SK-N-SH (cell line): ENCODE measurements at regions not wholly inside any gene's neighbourhood (a gene's known extent, or its start where the extent isn't known, plus 50 kb on each side); places are given as distances from the start of the nearest gene placed in this dataset.

Experiments
- CTCF ChIA-PET: fragments of 300-600, 350-600 bp; formaldehyde crosslinking; extraction: SDS; loops from one replicate; lab custom pipeline; 2021; lab: Yijun Ruan, JAX
- POLR2A ChIA-PET: fragments of 350-600 bp; sonication (Branson Sonifier 250); formaldehyde crosslinking; extraction: SDS; loops from one replicate; lab custom pipeline; 2020; ENCODE audit warnings: antibody characterized with exemption, inconsistent platforms; lab: Yijun Ruan, JAX
- DNase-seq: peaks from one replicate; pipeline ENCODE4 v3.0.0; 2012
- H2AFZ ChIP-seq: fragments of 200-600 bp; sonication (generic); 2 replicates; pipeline ENCODE4 v1.8.1; 2016; ENCODE audit warnings: antibody characterized with exemption, mild to moderate bottlenecking, low read depth
- H3F3A ChIP-seq: fragments of 200-600 bp; sonication (generic); replicated peaks from 2 replicates; pipeline ENCODE3; 2016; ENCODE audit warnings: antibody characterized with exemption, mild to moderate bottlenecking; ENCODE audit not compliant: insufficient read depth
- H3K27ac ChIP-seq, 2 experiments: fragments of 200-500 bp in 1 of 2; fragments of 200-600 bp in 1 of 2; sonication (Bioruptor generic) in 1 of 2; sonication (generic), shearing (Covaris generic) in 1 of 2; 2 replicates each; pipeline versions ENCODE4 v1.5.1 to v1.6.1; 2014 to 2016; ENCODE audit warnings: low read depth in 2 of 2, inconsistent platforms in 1 of 2, low read length in 1 of 2, mild to moderate bottlenecking in 1 of 2, mixed read lengths in 1 of 2
- H3K27me3 ChIP-seq: fragments of 200-600 bp; sonication (generic), shearing (Covaris generic); 2 replicates; pipeline ENCODE4 v1.6.1; 2016; ENCODE audit warnings: mixed run types; ENCODE audit not compliant: insufficient read depth
- H3K36me3 ChIP-seq, 2 experiments: fragments of 200-500 bp in 1 of 2; fragments of 200-600 bp in 1 of 2; sonication (Bioruptor generic) in 1 of 2; sonication (generic) in 1 of 2; replicated peaks in 1 of 2; 2 replicates each; pipeline versions ENCODE3 to v1.5.1; 2014 to 2016; ENCODE audit warnings: low read length in 1 of 2, mild to moderate bottlenecking in 1 of 2; ENCODE audit not compliant: insufficient read depth in 2 of 2, control insufficient read depth in 1 of 2
- H3K4me1 ChIP-seq, 2 experiments: fragments of 200-500 bp in 1 of 2; fragments of 200-600 bp in 1 of 2; sonication (Bioruptor generic) in 1 of 2; sonication (generic), shearing (Covaris generic) in 1 of 2; 2 replicates each; pipeline versions ENCODE4 v1.5.1 to v1.6.1; 2014 to 2016; ENCODE audit warnings: low read depth in 1 of 2, low read length in 1 of 2, mixed run types in 1 of 2; ENCODE audit not compliant: insufficient read depth in 2 of 2, control insufficient read depth in 1 of 2
- H3K4me2 ChIP-seq: fragments of 200-600 bp; sonication (generic), shearing (Covaris generic); 2 replicates; pipeline ENCODE4 v1.6.1; 2017; ENCODE audit warnings: mixed run types
- H3K4me3 ChIP-seq, 2 experiments: fragments of 200-500 bp in 1 of 2; fragments of 200-600 bp in 1 of 2; sonication (Bioruptor generic) in 1 of 2; sonication (generic), shearing (Covaris generic) in 1 of 2; 2 replicates each; pipeline versions ENCODE4 v1.5.1 to v1.8.1; 2014 to 2016; ENCODE audit warnings: low read depth in 2 of 2, inconsistent platforms in 1 of 2, low read length in 1 of 2, mild to moderate bottlenecking in 1 of 2, mixed read lengths in 1 of 2, moderate library complexity in 1 of 2
- H3K79me2 ChIP-seq: fragments of 200-600 bp; sonication (generic); 2 replicates; pipeline ENCODE4 v1.8.1; 2017; ENCODE audit warnings: mild to moderate bottlenecking; ENCODE audit not compliant: insufficient read depth
- H3K9ac ChIP-seq: fragments of 200-600 bp; sonication (generic); 2 replicates; pipeline ENCODE4 v1.6.1; 2017; ENCODE audit warnings: mixed run types
- H3K9me2 ChIP-seq: fragments of 200-600 bp; sonication (generic); 2 replicates; pipeline ENCODE4 v1.6.1; 2017; ENCODE audit warnings: mixed run types
- H3K9me3 ChIP-seq: fragments of 200-600 bp; sonication (generic); 2 replicates; pipeline ENCODE4 v1.6.1; 2017; ENCODE audit warnings: mixed run types, mild to moderate bottlenecking, moderate library complexity
- H4K20me1 ChIP-seq: fragments of 200-600 bp; sonication (generic); 2 replicates; pipeline ENCODE4 v1.6.1; 2017; ENCODE audit warnings: mild to moderate bottlenecking, mixed run types; ENCODE audit not compliant: insufficient read depth
- CHD2 ChIP-seq: fragments of 150-350 bp; IDR thresholded peaks from 2 replicates; pipeline ENCODE4 v1.6.1; 2018; ENCODE audit warnings: low read length; ENCODE audit not compliant: partially characterized antibody
- CTCF ChIP-seq: fragments of 200-600 bp; sonication (generic); IDR thresholded peaks from 2 replicates; pipeline ENCODE4 v1.6.1; 2017; ENCODE audit warnings: antibody characterized with exemption, mild to moderate bottlenecking, moderate library complexity
- EP300 ChIP-seq, 2 experiments: IDR thresholded peaks; 2 replicates each; pipeline versions ENCODE4 v1.4.0 to v1.6.1; 2012; ENCODE audit warnings: borderline replicate concordance in 1 of 2, low read depth in 1 of 2, low read length in 1 of 2
- FOXJ3 ChIP-seq: sonication (generic); formaldehyde crosslinking; IDR thresholded peaks from 2 replicates; pipeline ENCODE4 v1.5.1; 2020; ENCODE audit warnings: mild to moderate bottlenecking, missing genetic modification reagents
- IRF3 ChIP-seq: fragments of 150-350 bp; IDR thresholded peaks from 2 replicates; pipeline ENCODE4 v1.6.1; 2016; ENCODE audit warnings: mild to moderate bottlenecking, low read depth, low read length
- NFIC ChIP-seq: IDR thresholded peaks from 2 replicates; pipeline ENCODE4 v1.4.0; 2012; ENCODE audit warnings: borderline replicate concordance
- NRF1 ChIP-seq: IDR thresholded peaks from 2 replicates; pipeline ENCODE4 v1.6.1; 2012; ENCODE audit warnings: low read depth, mild to moderate bottlenecking, low read length
- POLR2AphosphoS5 ChIP-seq: IDR thresholded peaks from 2 replicates; pipeline ENCODE4 v1.6.1; 2012; ENCODE audit warnings: low read depth, low read length
- RAD21 ChIP-seq: IDR thresholded peaks from 2 replicates; pipeline ENCODE4 v1.6.1; 2012; ENCODE audit warnings: mild to moderate bottlenecking, low read length
- RCOR1 ChIP-seq: fragments of 150-350 bp; IDR thresholded peaks from 2 replicates; pipeline ENCODE4 v1.6.1; 2017; ENCODE audit warnings: antibody characterized with exemption, low read length
- REST ChIP-seq: IDR thresholded peaks from 2 replicates; pipeline ENCODE4 v1.6.1; 2012; ENCODE audit warnings: mild to moderate bottlenecking, low read depth, low read length, moderate library complexity
- RFX5 ChIP-seq: IDR thresholded peaks from 2 replicates; pipeline ENCODE4 v1.6.1; 2012; ENCODE audit warnings: mild to moderate bottlenecking, improper control_type of control experiment, low read length
- RXRA ChIP-seq: IDR thresholded peaks from 2 replicates; pipeline ENCODE4 v1.4.0; 2012; ENCODE audit warnings: low read depth, mild to moderate bottlenecking, borderline replicate concordance
- SMC3 ChIP-seq: IDR thresholded peaks from 2 replicates; pipeline ENCODE4 v1.6.1; 2012; ENCODE audit warnings: low read depth, low read length, improper control_type of control experiment
- TCF12 ChIP-seq: IDR thresholded peaks from 2 replicates; pipeline ENCODE4 v1.4.0; 2012
- TEAD4 ChIP-seq: IDR thresholded peaks from 2 replicates; pipeline ENCODE4 v1.4.0; 2012; ENCODE audit warnings: mild to moderate bottlenecking, borderline replicate concordance; ENCODE audit not compliant: insufficient read depth
- USF1 ChIP-seq: IDR thresholded peaks from 2 replicates; pipeline ENCODE4 v1.4.0; 2012; ENCODE audit warnings: low read depth, borderline replicate concordance
- USF2 ChIP-seq: fragments of 150-350 bp; IDR thresholded peaks from 2 replicates; pipeline ENCODE4 v1.6.1; 2017; ENCODE audit warnings: antibody characterized with exemption, low read length, low read depth, borderline replicate concordance
- YY1 ChIP-seq: IDR thresholded peaks from 2 replicates; pipeline ENCODE4 v1.4.0; 2012; ENCODE audit warnings: low read depth, mild to moderate bottlenecking
- WGBS: methylation state at CpG from one replicate; pipeline ENCODE4 v1.1.6; 2017; ENCODE audit warnings: low lambda C conversion rate; 5-methylcytosine and 5-hydroxymethylcytosine counted together

GRCh38 chr12:87612996-87613395, 416.2 kb downstream of the C12orf50 start:
- TF ChIP-seq USF2 = no peak
- TF ChIP-seq RCOR1 = no peak
- TF ChIP-seq NRF1 = no peak
- TF ChIP-seq YY1 = no peak
- no peak for TF ChIP-seq NFIC
- no peak for TF ChIP-seq CTCF
- TF ChIP-seq TCF12 = no peak
- Histone ChIP-seq H3K27ac (no peak overlapping the region), H3K9me2 (no peaks in the 10 kb centered on the region), H3K4me2 (no peak overlapping the region), H3K79me2 (no peaks in the 10 kb centered on the region), H3K27me3 (no peaks in the 10 kb centered on the region), H3K4me3 (no peak overlapping the region), H3K36me3 (no peaks in the 10 kb centered on the region), H3F3A (no peaks in the 10 kb centered on the region), H4K20me1 (no peaks in the 10 kb centered on the region), H3K4me1 (no peaks in the 10 kb centered on the region), H2AFZ (no peak overlapping the region), H3K9me3 (no peaks in the 10 kb centered on the region), H3K9ac (no peak overlapping the region)
- 86% methylated on average over 2 of the region's 2 CpGs for WGBS
- ChIA-PET CTCF (no interaction called here), POLR2A (no interaction called here)
- no peak for DNase-seq

- POLR2A ChIA-PET = no interaction called here
- no peaks in the 10 kb centered on the region for H3K36me3 ChIP-seq
- H3K79me2 ChIP-seq = no peaks in the 10 kb centered on the region
- no peak for DNase-seq
- H3K9me3 ChIP-seq = no peaks in the 10 kb centered on the region
- H3K27me3 ChIP-seq = no peaks in the 10 kb centered on the region
- H3K9ac ChIP-seq = no peak overlapping the region
- no peak overlapping the region for H2AFZ ChIP-seq
- 89% methylated on average over 2 of the region's 2 CpGs for WGBS
- H3K4me1 ChIP-seq = no peaks in the 10 kb centered on the region
- H3K4me2 ChIP-seq = no peak overlapping the region
- no peaks in the 10 kb centered on the region for H3F3A ChIP-seq
- no peaks in the 10 kb centered on the region for H3K9me2 ChIP-seq
- no peak overlapping the region for H3K27ac ChIP-seq
- CTCF ChIA-PET = interaction anchor here (0.6 kb wide), 1 partner anchor 209 kb away, joined by 3 read pairs; no protein-coding TSS in a partner anchor
- H4K20me1 ChIP-seq = no peaks in the 10 kb centered on the region
- no peak overlapping the region for H3K4me3 ChIP-seq
- TF ChIP-seq RAD21 (no peak), POLR2AphosphoS5 (no peak), FOXJ3 (CRISPR knock-in tag) (no peak), RXRA (no peak), CHD2 (no peak), REST (no peak), TEAD4 (no peak), IRF3 (no peak), SMC3 (no peak), RFX5 (no peak), EP300 (IDR thresholded peaks at IDR 0.05; ENCODE audit: borderline replicate concordance in 1 of 2, low read depth in 1 of 2, low read length in 1 of 2) (no peak), USF1 (no peak), YY1 (no peak), NFIC (no peak), USF2 (no peak)
Measured at GRCh38 chr12:87608321-87608720, 420.9 kb downstream of the C12orf50 start.
